ENCODE measurements at regions not wholly inside any gene's neighbourhood (a gene's known extent, or its start where the extent isn't known, plus 50 kb on each side); places are given as distances from the start of the nearest gene placed in this dataset.

GRCh38 chrX:7441586-7441985, 293.6 kb upstream of the PUDP start:
- no peak overlapping the region for H3K9ac ChIP-seq (ENCODE audit: low read depth, low read length)
- 0 out of 2 replicates have a peak, but pooled peaks cover 2% of the 10 kb centered on the region for H3K9me3 ChIP-seq (ENCODE audit: control insufficient read depth, insufficient read depth, low read length)
- no peaks in the 10 kb centered on the region for H3K36me3 ChIP-seq (ENCODE audit: insufficient read depth, low read length)
- H3K4me1 ChIP-seq (ENCODE audit: insufficient read depth, low read length), result peaks cover 11% of the 10 kb centered on the region; the same call in 1 of the 2 replicates

GRCh38 chrX:7435822-7436221, 287.9 kb upstream of the PUDP start:
- H3K36me3 ChIP-seq (ENCODE audit: insufficient read depth, low read length), result no peaks in the 10 kb centered on the region
- H3K4me1 ChIP-seq (ENCODE audit: insufficient read depth, low read length), result peaks cover 9% of the 10 kb centered on the region; the same call in 1 of the 2 replicates
- no peaks in the 10 kb centered on the region for H3K9me3 ChIP-seq (ENCODE audit: control insufficient read depth, insufficient read depth, low read length)
- H3K9ac ChIP-seq (ENCODE audit: low read depth, low read length), result no peak overlapping the region

- Histone ChIP-seq H3K36me3 (ENCODE audit: insufficient read depth, low read length) (no peaks in the 10 kb centered on the region), H3K4me1 (ENCODE audit: insufficient read depth, low read length) (peaks cover 3% of the 10 kb centered on the region; the same call in 1 of the 2 replicates), H3K9ac (ENCODE audit: low read depth, low read length) (no peak overlapping the region), H3K9me3 (ENCODE audit: control insufficient read depth, insufficient read depth, low read length) (no peaks in the 10 kb centered on the region)
Measured at GRCh38 chrX:7432901-7433300, 284.9 kb upstream of the PUDP start.

GRCh38 chrX:7420717-7421116, 272.8 kb upstream of the PUDP start:
- Histone ChIP-seq H3K36me3 (ENCODE audit: insufficient read depth, low read length) (no peaks in the 10 kb centered on the region), H3K9me3 (ENCODE audit: control insufficient read depth, insufficient read depth, low read length) (no peaks in the 10 kb centered on the region; the same call in 1 of the 2 replicates), H3K9ac (ENCODE audit: low read depth, low read length) (no peak overlapping the region), H3K4me1 (ENCODE audit: insufficient read depth, low read length) (no peaks in the 10 kb centered on the region)

- no peaks in the 10 kb centered on the region for H3K9me3 ChIP-seq (ENCODE audit: control insufficient read depth, insufficient read depth, low read length)
- no peaks in the 10 kb centered on the region for H3K36me3 ChIP-seq (ENCODE audit: insufficient read depth, low read length)
- no peak overlapping the region for H3K9ac ChIP-seq (ENCODE audit: low read depth, low read length)
- H3K4me1 ChIP-seq (ENCODE audit: insufficient read depth, low read length), result no peaks in the 10 kb centered on the region
Measured at GRCh38 chrX:7414753-7415152, 266.8 kb upstream of the PUDP start.

- H3K9ac ChIP-seq (ENCODE audit: low read depth, low read length), result no peak overlapping the region
- H3K36me3 ChIP-seq (ENCODE audit: insufficient read depth, low read length), result no peaks in the 10 kb centered on the region
- no peaks in the 10 kb centered on the region for H3K9me3 ChIP-seq (ENCODE audit: control insufficient read depth, insufficient read depth, low read length)
- H3K4me1 ChIP-seq (ENCODE audit: insufficient read depth, low read length), result no peaks in the 10 kb centered on the region
Measured at GRCh38 chrX:7412840-7413239, 264.9 kb upstream of the PUDP start.

- Histone ChIP-seq H3K36me3 (ENCODE audit: insufficient read depth, low read length) (no peaks in the 10 kb centered on the region), H3K4me1 (ENCODE audit: insufficient read depth, low read length) (no peaks in the 10 kb centered on the region), H3K9me3 (ENCODE audit: control insufficient read depth, insufficient read depth, low read length) (no peaks in the 10 kb centered on the region), H3K9ac (ENCODE audit: low read depth, low read length) (no peak overlapping the region)
Measured at GRCh38 chrX:7409866-7410265, 261.9 kb upstream of the PUDP start.

- no peaks in the 10 kb centered on the region for H3K36me3 ChIP-seq (ENCODE audit: insufficient read depth, low read length)
Measured at GRCh38 chrX:7399373-7399772, 251.4 kb upstream of the PUDP start.

GRCh38 chrX:7390441-7390840, 242.5 kb upstream of the PUDP start:
- Histone ChIP-seq H3K36me3 (ENCODE audit: insufficient read depth, low read length) (no peaks in the 10 kb centered on the region), H3K9ac (ENCODE audit: low read depth, low read length) (no peak overlapping the region), H3K4me1 (ENCODE audit: insufficient read depth, low read length) (no peaks in the 10 kb centered on the region; the same call in 1 of the 2 replicates), H3K9me3 (ENCODE audit: control insufficient read depth, insufficient read depth, low read length) (no peaks in the 10 kb centered on the region)

More at GRCh38 chrX:7399373-7399772, 251.4 kb upstream of the PUDP start:
- Histone ChIP-seq H3K4me1 (ENCODE audit: insufficient read depth, low read length) (no peaks in the 10 kb centered on the region), H3K9ac (ENCODE audit: low read depth, low read length) (no peak overlapping the region), H3K9me3 (ENCODE audit: control insufficient read depth, insufficient read depth, low read length) (no peaks in the 10 kb centered on the region)

GRCh38 chrX:7389576-7389975, 241.6 kb upstream of the PUDP start:
- no peaks in the 10 kb centered on the region for H3K36me3 ChIP-seq (ENCODE audit: insufficient read depth, low read length)
- no peaks in the 10 kb centered on the region; the same call in 1 of the 2 replicates for H3K4me1 ChIP-seq (ENCODE audit: insufficient read depth, low read length)
- no peaks in the 10 kb centered on the region for H3K9me3 ChIP-seq (ENCODE audit: control insufficient read depth, insufficient read depth, low read length)
- no peak overlapping the region for H3K9ac ChIP-seq (ENCODE audit: low read depth, low read length)

GRCh38 chrX:7385131-7385530, 237.2 kb upstream of the PUDP start:
- no peaks in the 10 kb centered on the region for H3K36me3 ChIP-seq (ENCODE audit: insufficient read depth, low read length)
- no peaks in the 10 kb centered on the region for H3K9me3 ChIP-seq (ENCODE audit: control insufficient read depth, insufficient read depth, low read length)
- H3K9ac ChIP-seq (ENCODE audit: low read depth, low read length), result no peak overlapping the region
- no peaks in the 10 kb centered on the region; the same call in 1 of the 2 replicates for H3K4me1 ChIP-seq (ENCODE audit: insufficient read depth, low read length)

GRCh38 chrX:7378406-7378805, 230.5 kb upstream of the PUDP start:
- H3K9ac ChIP-seq (ENCODE audit: low read depth, low read length), result no peak overlapping the region
- H3K9me3 ChIP-seq (ENCODE audit: control insufficient read depth, insufficient read depth, low read length), result peaks cover 8% of the 10 kb centered on the region
- no peaks in the 10 kb centered on the region for H3K36me3 ChIP-seq (ENCODE audit: insufficient read depth, low read length)
- H3K4me1 ChIP-seq (ENCODE audit: insufficient read depth, low read length), result no peaks in the 10 kb centered on the region

GRCh38 chrX:7372825-7373525, 225.0 kb upstream of the PUDP start:
- no peak overlapping the region for H3K9ac ChIP-seq (ENCODE audit: low read depth, low read length)
- no peaks in the 10 kb centered on the region for H3K36me3 ChIP-seq (ENCODE audit: insufficient read depth, low read length)
- H3K9me3 ChIP-seq (ENCODE audit: control insufficient read depth, insufficient read depth, low read length), result peaks cover 8% of the 10 kb centered on the region
- no peaks in the 10 kb centered on the region for H3K4me1 ChIP-seq (ENCODE audit: insufficient read depth, low read length)

GRCh38 chrX:7362111-7362510, 214.2 kb upstream of the PUDP start:
- Histone ChIP-seq H3K36me3 (ENCODE audit: insufficient read depth, low read length) (no peaks in the 10 kb centered on the region), H3K9me3 (ENCODE audit: control insufficient read depth, insufficient read depth, low read length) (no peaks in the 10 kb centered on the region), H3K9ac (ENCODE audit: low read depth, low read length) (no peak overlapping the region), H3K4me1 (ENCODE audit: insufficient read depth, low read length) (no peaks in the 10 kb centered on the region)

GRCh38 chrX:7351926-7352325, 204.0 kb upstream of the PUDP start:
- H3K4me1 ChIP-seq (ENCODE audit: insufficient read depth, low read length), result peaks cover 18% of the 10 kb centered on the region; the same call in 1 of the 2 replicates
- no peaks in the 10 kb centered on the region for H3K36me3 ChIP-seq (ENCODE audit: insufficient read depth, low read length)
- H3K9ac ChIP-seq (ENCODE audit: low read depth, low read length), result no peak overlapping the region
- no peaks in the 10 kb centered on the region for H3K9me3 ChIP-seq (ENCODE audit: control insufficient read depth, insufficient read depth, low read length)
